GM19467 (cell line): ENCODE measurements at regions not wholly inside any gene's neighbourhood (a gene's known extent, or its start where the extent isn't known, plus 50 kb on each side); places are given as distances from the start of the nearest gene placed in this dataset.

Experiments used
- ATAC-seq: cut with Tn5 transposase; IDR thresholded peaks from one replicate; pipeline ENCODE4 v1.9.1; 2021; ENCODE audit warnings: mild to moderate bottlenecking, moderate library complexity; ENCODE audit not compliant: unreplicated experiment

GRCh38 chr5:97658116-97658900, 475.3 kb upstream of the RIOK2 start:
- no peak for ATAC-seq

- no peak for ATAC-seq
Observed at GRCh38 chr5:97666783-97667182, 483.7 kb upstream of the RIOK2 start.

- ATAC-seq = no peak
Observed at GRCh38 chr5:97670447-97670846, 487.4 kb upstream of the RIOK2 start.

GRCh38 chr5:97676608-97677007, 493.6 kb upstream of the RIOK2 start:
- no peak for ATAC-seq

GRCh38 chr5:97694091-97694490, 511.0 kb upstream of the RIOK2 start:
- ATAC-seq = no peak

GRCh38 chr5:97714424-97714823, 531.4 kb upstream of the RIOK2 start:
- no peak for ATAC-seq

- ATAC-seq = no peak
Observed at GRCh38 chr5:97726106-97726505, 543.1 kb upstream of the RIOK2 start.

GRCh38 chr5:97728920-97729319, 545.9 kb upstream of the RIOK2 start:
- no peak for ATAC-seq

GRCh38 chr5:97729938-97730337, 546.9 kb upstream of the RIOK2 start:
- ATAC-seq = no peak

- ATAC-seq = no peak
Observed at GRCh38 chr5:97735209-97735608, 552.2 kb upstream of the RIOK2 start.

- ATAC-seq = no peak
Observed at GRCh38 chr5:97737608-97738007, 554.6 kb upstream of the RIOK2 start.

- ATAC-seq = no peak
Observed at GRCh38 chr5:97745817-97746216, 562.8 kb upstream of the RIOK2 start.

- no peak for ATAC-seq
Observed at GRCh38 chr5:97750576-97750975, 567.5 kb upstream of the RIOK2 start.

GRCh38 chr5:97751540-97751939, 568.5 kb upstream of the RIOK2 start:
- ATAC-seq = no peak

GRCh38 chr5:97752871-97753270, 569.8 kb upstream of the RIOK2 start:
- ATAC-seq = no peak

GRCh38 chr5:97762483-97762882, 579.4 kb upstream of the RIOK2 start:
- no peak for ATAC-seq

GRCh38 chr5:97764700-97765099, 581.7 kb upstream of the RIOK2 start:
- no peak for ATAC-seq

- no peak for ATAC-seq
Observed at GRCh38 chr5:97778451-97778850, 595.4 kb upstream of the RIOK2 start.

GRCh38 chr5:97788369-97788768, 605.3 kb upstream of the RIOK2 start:
- ATAC-seq = no peak

GRCh38 chr5:97797994-97798451, 615.0 kb upstream of the RIOK2 start:
- no peak for ATAC-seq

GRCh38 chr5:97801461-97801860, 618.4 kb upstream of the RIOK2 start:
- ATAC-seq = no peak

GRCh38 chr5:97820138-97820537, 637.1 kb upstream of the RIOK2 start:
- no peak for ATAC-seq
